HG03097 (cell line): ENCODE measurements at regions not wholly inside any gene's neighbourhood (a gene's known extent, or its start where the extent isn't known, plus 50 kb on each side); places are given as distances from the start of the nearest gene placed in this dataset.
"Not testable (repeated sequence)": the region's sequence is repeated elsewhere in the genome, so short reads cannot be mapped to it uniquely, and the experiment has no call there.

Experiments used
- ATAC-seq: cut with Tn5 transposase; IDR thresholded peaks from one replicate; pipeline ENCODE4 v1.9.1; 2021; ENCODE audit not compliant: unreplicated experiment, low FRiP score

DNA sequence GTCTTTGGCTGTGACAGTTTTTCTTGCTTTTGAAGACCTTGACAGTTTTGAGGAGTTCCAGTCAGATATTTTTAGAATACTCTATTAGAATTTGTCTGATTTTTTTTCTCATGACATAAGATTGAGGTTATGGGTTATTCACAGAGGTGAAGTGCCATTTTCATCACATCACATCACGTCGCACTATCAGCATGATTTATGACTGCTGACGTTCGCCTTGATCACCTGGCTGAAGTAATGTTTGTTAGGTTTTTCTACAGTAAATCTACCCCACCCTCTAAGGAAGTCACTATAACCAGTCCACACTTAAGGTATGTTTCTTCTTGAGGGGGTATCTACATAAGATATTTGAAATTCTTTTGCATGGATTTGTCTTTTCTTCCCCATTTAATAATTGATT, 169.7 kb downstream of the NDFIP2 start:
- no peak for ATAC-seq

- ATAC-seq, result no peak
Observed at GRCh38 chr13:79648191-79648590, 167.2 kb downstream of the NDFIP2 start.

DNA sequence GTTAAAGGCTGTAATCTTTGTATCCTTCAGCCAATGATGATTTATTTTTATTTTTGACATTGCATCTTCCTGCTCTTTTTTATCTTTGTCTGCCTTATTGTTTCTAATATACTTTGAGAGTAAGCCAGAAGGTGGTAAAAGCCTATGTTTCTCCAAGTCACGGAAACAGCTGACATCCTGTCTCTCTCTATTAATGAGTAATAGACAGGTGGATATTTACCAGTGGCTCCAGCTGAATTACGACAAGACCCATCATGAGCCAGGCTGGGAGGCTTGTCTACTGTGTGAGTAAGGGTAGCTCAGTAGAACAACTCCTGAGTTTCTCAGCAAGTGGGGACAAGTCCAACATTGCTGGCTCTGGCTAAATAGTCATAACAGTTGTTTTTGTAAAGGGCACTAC, 166.6 kb downstream of the NDFIP2 start:
- no peak for ATAC-seq

- ATAC-seq, result no peak
Observed at GRCh38 chr13:79646880-79647279, 165.9 kb downstream of the NDFIP2 start.

DNA sequence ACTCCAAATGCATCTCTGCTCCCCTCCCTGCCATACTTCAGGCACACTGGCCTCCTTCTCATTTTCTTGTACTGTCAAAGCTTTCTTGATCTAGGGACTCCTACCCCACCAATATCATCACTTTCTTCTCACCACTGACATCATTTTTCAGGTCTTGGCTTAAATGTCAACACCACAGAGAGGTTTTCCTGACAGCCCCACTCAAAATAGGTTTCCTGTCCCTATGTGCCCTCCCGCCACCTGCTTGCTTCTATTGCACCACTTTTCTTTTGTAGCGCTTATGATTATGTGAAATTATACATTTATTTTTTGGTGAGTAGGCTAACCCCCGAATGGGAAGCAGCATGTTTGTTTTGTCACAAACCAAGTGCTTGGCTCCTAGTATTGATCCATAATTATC, 164.6 kb downstream of the NDFIP2 start:
- ATAC-seq, result no peak

DNA sequence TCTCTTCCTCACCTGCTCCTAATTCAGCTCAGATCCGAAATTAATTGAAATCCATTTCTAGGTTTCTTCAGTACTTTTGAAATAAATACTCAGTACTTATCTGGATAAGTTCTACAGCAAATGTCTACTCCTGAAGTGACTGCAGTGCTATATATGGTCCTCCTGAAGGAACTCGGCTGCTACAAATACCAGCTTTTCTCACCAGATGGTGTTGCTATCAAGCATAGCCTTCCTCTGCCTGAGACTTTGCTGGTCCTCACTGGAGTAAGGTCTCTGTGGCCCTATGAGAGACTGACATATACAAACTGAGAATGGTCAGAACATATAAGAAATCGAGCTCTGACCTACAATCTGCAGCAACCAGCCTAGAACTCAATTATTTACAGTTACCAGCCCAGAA, 161.6 kb downstream of the NDFIP2 start:
- no peak for ATAC-seq

DNA sequence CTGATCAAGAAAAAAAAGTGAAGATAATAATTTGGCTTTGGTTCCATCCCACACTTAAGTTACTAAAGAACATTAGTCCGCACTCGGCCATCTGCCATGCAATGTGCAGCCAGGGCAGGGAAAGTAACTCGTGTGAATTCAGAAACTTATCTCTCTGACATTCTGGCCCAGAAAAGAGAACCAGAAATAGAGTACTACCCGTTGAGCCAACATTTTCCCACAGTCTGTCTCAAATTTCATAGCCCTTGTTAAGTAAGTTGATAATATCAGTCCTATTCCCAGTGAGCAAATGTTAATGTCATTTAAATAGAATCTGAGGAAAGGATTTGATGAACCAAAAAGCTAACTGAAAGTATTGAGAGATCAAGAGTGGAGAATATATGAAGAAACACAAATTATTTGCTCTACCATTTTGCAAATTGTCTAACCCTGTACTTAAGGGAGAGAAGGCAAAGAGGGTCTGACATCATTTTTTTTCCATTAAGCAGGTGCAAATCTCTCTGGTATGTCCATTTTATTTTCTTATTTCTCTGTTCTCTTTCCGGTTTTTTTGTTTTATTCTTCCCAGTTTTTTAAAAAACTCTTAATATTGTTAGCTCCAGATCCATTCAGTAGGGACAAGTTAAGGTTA, 156.3 kb downstream of the NDFIP2 start:
- no peak for ATAC-seq

DNA sequence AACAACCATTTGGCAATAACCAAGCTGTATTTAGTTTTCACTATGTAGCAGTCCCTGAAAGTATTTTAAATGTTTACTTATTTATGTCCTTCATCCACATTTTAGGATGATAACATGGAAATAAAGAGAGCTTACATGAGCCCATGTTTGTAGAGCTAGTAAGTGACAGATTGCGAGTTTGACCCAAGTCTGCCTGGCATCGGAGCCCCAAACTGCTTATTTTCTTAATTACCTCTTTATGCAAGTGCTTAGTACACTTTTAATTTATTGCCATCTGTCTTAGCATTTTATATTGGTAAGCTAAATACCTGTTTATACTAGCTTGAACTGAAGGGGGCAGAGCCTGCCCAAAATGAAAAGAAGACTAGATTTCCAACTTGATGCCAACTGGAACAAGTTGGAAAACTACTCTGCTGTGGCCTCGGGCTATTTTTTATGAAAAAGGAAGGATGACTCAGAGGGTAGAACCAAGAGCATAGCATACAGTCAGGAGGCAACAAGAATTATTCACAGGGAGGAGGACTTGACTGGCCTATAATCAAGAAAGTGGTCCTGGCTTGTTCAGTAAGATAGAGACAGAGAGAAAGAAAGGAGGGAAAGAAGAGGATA, 150.2 kb downstream of the NDFIP2 start:
- no peak for ATAC-seq

DNA sequence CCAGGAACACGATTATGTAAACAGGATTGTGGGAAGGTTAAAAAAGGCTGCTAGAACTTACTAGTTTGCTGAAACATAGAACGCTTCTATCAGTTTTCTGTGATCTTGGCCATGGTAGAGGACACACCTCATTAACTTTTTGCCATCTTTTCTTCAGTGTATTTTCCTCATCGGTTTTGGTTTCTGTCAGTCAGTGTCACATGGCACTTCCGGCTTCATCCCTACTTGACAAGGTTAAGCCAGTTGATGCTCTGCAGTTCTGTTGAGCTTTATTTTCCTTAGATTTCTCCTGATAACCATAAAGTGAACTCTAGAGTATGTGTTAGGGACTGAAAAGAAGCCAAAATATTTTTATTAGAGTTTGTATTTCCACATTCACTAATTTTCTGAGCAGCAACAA, 147.5 kb downstream of the NDFIP2 start:
- no peak for ATAC-seq

DNA sequence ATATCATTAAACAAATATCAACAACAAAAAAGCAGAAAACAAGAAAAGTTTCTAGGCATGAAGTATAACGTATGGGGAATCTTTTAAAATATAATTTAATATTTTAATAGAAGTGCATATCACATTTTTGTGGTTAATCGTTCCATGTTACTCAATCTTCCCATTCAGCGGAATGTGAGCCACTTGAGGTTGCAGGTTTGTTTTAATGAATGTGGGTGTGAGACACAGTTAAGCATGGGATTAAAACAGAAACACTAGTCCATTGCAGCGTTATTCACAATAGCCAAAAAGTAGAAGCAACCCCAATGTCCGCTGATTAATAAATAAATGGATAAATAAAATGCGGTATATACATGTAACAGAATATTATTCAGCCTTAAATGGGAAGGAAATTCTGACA, 146.0 kb downstream of the NDFIP2 start:
- ATAC-seq, result no peak

DNA sequence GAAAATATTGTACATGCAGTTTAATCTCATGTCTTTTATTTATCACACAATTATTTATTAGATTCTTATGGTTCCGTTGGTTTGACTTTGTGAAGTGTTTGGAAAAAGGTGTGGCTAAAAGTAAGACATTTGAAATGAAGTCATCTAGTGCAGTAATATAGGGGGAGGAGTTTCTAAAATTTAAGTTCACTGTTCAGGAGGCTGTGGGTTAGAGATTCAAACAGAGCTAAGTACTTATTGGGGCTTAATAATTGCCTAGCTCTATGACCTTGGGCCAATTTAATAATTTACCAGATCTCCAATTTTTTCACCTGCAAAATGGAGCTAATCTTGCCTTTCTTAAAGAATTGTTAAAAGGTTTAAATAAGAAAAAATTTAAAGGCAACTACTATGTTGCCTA, 144.6 kb downstream of the NDFIP2 start:
- no peak for ATAC-seq

- no peak for ATAC-seq
Observed at GRCh38 chr13:79621902-79622301, 140.9 kb downstream of the NDFIP2 start.

DNA sequence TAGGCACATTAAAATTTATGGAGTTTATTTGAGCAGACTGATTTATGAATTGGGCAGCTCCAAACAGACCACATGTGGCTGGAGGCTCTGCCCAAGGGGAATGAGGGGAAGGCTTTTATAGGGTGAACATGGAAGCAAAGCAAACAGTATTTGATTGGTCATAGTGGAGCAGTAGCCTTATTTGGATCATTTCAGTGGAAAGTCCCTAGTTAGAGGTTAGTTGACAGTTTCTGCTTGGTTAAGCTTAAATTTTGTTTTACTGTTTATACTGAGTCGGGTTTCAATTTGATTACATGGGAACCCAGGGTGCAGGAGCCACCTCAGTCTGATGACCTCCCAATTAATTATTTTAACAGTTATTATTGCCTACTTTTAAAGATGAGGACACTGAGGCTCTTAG, 140.5 kb downstream of the NDFIP2 start:
- ATAC-seq, result no peak

GRCh38 chr13:79614250-79614918, 133.4 kb downstream of the NDFIP2 start:
- ATAC-seq, result no peak

GRCh38 chr13:79612604-79613003, 131.6 kb downstream of the NDFIP2 start:
- ATAC-seq, result no peak

GRCh38 chr13:79607895-79608294, 126.9 kb downstream of the NDFIP2 start:
- ATAC-seq, result not testable (repeated sequence)
